Brain microvascular endothelial cell (primary cell): ENCODE measurements at regions not wholly inside any gene's neighbourhood (a gene's known extent, or its start where the extent isn't known, plus 50 kb on each side); places are given as distances from the start of the nearest gene placed in this dataset.
A peak's percentile ranks its signal among the peaks of the same experiment; 100 is the strongest.

ENCODE experiments used
- DNase-seq: peaks from one replicate; pipeline ENCODE4 v3.0.0-alpha.2; 2020
- H3K27ac ChIP-seq: fragments of 250-450 bp; sonication (Bioruptor Pico); 2 replicates; pipeline ENCODE4 v1.5.1; 2020; ENCODE audit warnings: mild to moderate bottlenecking, moderate library complexity
- H3K27me3 ChIP-seq: fragments of 250-450 bp; sonication (Bioruptor Pico); replicated peaks from 2 replicates; pipeline ENCODE4 v1.5.1; 2020; ENCODE audit warnings: mild to moderate bottlenecking
- H3K36me3 ChIP-seq: fragments of 250-450 bp; sonication (Bioruptor Pico); replicated peaks from 2 replicates; pipeline ENCODE4 v1.5.1; 2020; ENCODE audit warnings: mild to moderate bottlenecking
- H3K4me3 ChIP-seq: 2 replicates; pipeline ENCODE4 v1.5.1; 2011; ENCODE audit warnings: low read depth, mild to moderate bottlenecking, control low read depth, low read length, moderate library complexity
- in situ Hi-C: cut with HindIII; loops from 2 replicates; pipeline ENCODE4 v1.10.0; 2017; ENCODE audit warnings: low sequenced_read_pairs, low pct_ligation_motif_present
- TF ChIP-seq, protein P1 (sequence below): IDR thresholded peaks from 2 replicates; pipeline ENCODE4 v1.5.1; 2011; ENCODE audit warnings: low read depth, mild to moderate bottlenecking, moderate library complexity, low read length, control low read depth, inconsistent platforms; ENCODE audit errors: missing control alignments

DNA sequence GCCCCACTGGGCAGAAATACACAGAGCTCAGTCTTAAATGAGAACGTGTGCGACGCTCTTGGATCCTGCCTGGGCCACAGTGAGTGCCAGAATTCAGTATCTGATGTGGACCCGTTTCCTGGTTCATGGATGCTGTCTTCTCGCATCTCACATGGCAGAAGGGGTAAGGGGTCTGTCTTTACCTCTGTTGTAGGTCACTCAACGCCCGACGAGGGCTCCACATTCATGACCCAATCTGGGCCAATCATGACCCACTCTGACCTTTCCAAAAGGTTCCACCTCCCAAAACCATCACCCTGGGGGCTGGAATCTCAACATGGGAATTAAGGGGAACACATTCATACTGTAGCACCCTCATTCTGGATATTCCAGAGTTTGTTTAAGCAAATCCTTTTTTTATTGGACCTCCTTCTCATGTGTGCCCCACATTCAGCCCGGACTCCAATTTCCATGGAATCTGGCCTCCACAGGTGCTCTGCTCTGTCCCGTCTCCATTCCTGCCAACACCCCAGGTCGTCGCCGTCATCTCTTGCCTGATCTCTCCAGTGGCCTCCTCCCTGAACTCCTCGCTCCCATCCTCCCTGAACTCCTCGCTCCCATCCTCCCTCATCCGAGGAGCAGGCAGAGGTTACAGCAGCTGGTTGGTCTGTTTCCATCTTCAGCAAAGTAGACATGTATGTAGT lies 78.9 kb upstream of the OTOS start:
- Histone ChIP-seq H3K27me3 (no peaks in the 10 kb centered on the region), H3K4me3 (no peak overlapping the region), H3K36me3 (no peaks in the 10 kb centered on the region), H3K27ac (no peak overlapping the region)
- TF ChIP-seq, protein P1, sequence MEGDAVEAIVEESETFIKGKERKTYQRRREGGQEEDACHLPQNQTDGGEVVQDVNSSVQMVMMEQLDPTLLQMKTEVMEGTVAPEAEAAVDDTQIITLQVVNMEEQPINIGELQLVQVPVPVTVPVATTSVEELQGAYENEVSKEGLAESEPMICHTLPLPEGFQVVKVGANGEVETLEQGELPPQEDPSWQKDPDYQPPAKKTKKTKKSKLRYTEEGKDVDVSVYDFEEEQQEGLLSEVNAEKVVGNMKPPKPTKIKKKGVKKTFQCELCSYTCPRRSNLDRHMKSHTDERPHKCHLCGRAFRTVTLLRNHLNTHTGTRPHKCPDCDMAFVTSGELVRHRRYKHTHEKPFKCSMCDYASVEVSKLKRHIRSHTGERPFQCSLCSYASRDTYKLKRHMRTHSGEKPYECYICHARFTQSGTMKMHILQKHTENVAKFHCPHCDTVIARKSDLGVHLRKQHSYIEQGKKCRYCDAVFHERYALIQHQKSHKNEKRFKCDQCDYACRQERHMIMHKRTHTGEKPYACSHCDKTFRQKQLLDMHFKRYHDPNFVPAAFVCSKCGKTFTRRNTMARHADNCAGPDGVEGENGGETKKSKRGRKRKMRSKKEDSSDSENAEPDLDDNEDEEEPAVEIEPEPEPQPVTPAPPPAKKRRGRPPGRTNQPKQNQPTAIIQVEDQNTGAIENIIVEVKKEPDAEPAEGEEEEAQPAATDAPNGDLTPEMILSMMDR: no peak
- DNase-seq: no peak
- in situ Hi-C loops: no loop called here

DNA sequence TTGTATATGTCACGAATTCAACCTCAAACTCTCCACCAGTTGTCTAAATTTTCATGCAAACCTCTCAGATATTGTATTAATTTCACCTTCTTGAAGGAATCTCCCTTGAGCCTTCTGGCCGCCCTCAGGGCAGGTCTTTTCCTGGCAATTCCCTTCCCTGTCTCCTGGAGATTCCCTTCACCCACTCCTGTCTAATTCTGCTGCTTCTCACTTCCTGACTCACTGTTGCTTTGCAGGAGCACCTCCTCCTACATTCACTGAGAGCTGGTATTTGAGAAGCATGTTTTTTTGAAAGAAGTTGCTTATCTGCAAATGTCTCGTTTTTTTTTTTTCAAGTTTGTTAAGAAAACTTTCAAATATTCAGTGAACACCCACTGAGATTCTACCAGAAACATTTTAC lies 79.9 kb upstream of the OTOS start:
- H3K27ac ChIP-seq: no peak overlapping the region
- DNase-seq: peak; percentile 65
- no peaks in the 10 kb centered on the region for H3K27me3 ChIP-seq
- H3K4me3 ChIP-seq: no peak overlapping the region
- no peaks in the 10 kb centered on the region for H3K36me3 ChIP-seq
- TF ChIP-seq, protein P1: no peak
- in situ Hi-C loops: no loop called here

DNA sequence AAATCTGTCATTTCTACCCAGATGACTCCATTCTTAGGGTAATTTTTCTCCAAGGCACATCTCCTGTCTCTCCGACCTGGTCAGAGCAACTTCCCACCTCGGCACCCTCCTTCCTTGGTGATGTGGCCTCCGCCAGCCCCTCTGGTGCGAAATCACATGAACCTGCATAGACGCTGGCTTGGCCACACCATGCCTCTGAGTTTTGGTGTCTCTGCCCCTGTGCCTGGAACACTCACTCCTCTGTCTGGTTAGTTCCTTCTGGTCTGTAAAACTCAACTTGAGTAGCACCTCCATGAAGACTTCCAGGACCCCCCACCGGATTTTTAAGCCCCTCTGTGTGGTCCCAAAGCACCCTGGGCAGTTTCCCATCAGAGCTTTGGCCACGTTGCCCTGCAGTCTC lies 83.2 kb upstream of the OTOS start:
- DNase-seq: no peak
- Histone ChIP-seq H3K27ac (no peak overlapping the region), H3K4me3 (no peak overlapping the region), H3K27me3 (no peaks in the 10 kb centered on the region), H3K36me3 (no peaks in the 10 kb centered on the region)
- TF ChIP-seq, protein P1: no peak
- in situ Hi-C loops: no loop called here

DNA sequence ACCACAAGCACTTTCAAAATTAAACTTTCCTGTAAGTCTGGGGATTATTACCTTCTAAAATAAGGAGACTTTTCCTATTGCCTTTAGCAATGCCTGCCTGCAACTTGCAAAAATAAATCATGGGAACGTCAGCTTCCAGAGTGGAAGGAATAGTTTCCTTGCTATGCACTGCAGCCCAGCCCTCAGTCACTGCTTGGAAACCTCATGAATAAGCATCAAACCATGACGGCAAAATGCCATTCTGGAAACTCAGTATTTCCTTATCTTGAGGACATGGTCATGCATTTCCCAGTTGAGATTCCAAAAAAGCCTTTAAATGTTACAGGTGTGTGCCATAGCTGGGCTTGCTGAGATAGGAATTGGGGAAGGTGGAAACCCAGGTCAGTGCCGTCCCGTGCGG lies 84.2 kb upstream of the OTOS start:
- TF ChIP-seq, protein P1: no peak
- in situ Hi-C loops: no loop called here
- Histone ChIP-seq H3K4me3 (no peak overlapping the region), H3K27ac (no peak overlapping the region), H3K27me3 (no peaks in the 10 kb centered on the region), H3K36me3 (no peaks in the 10 kb centered on the region)
- DNase-seq: peak; percentile 73

DNA sequence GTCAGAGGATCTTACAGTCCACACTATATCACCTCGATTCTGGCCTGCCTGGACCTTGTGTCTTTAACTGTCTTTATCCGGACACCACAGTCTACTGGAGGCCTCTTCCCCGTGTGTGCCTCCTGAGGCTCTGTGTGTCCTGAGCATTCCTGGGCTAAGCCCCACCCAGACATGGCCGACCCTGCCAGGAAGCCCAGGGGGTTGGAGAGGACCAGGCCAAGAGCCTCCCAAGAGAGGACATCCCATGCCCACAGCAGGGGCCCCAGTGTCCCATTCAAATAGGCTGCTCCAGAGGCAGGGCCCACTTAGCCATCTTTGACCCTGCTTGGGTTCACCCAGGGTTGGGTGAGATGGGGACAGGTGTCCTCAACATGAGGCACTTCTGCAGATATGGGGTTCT lies 84.7 kb upstream of the OTOS start:
- no peak overlapping the region for H3K27ac ChIP-seq
- TF ChIP-seq, protein P1: no peak
- H3K27me3 ChIP-seq: no peaks in the 10 kb centered on the region
- DNase-seq: no peak
- in situ Hi-C loops: no loop called here
- no peaks in the 10 kb centered on the region for H3K36me3 ChIP-seq
- no peak overlapping the region for H3K4me3 ChIP-seq
